ENCODE measurements at regions not wholly inside any gene's neighbourhood (a gene's known extent, or its start where the extent isn't known, plus 50 kb on each side); places are given as distances from the start of the nearest gene placed in this dataset.

- DNase-seq (ENCODE audit: low read depth, low spot score): no peak
- H3K4me3 ChIP-seq (ENCODE audit: low read length): no peak overlapping the region
Observed at GRCh38 chr12:107955966-107956643, 173.0 kb upstream of the WSCD2 start.

- DNase-seq (ENCODE audit: low read depth, low spot score): no peak
Observed at GRCh38 chr12:107957459-107957858, 171.6 kb upstream of the WSCD2 start.

GRCh38 chr12:107963635-107964034 lies 165.5 kb upstream of the WSCD2 start:
- no peak for DNase-seq (ENCODE audit: low read depth, low spot score)
- no peak overlapping the region for H3K4me3 ChIP-seq (ENCODE audit: low read length)

More at GRCh38 chr12:107957459-107957858, 171.6 kb upstream of the WSCD2 start:
- no peak overlapping the region for H3K4me3 ChIP-seq (ENCODE audit: low read length)

- H3K4me3 ChIP-seq (ENCODE audit: low read length): no peak overlapping the region
- peak; percentile 21 for DNase-seq (ENCODE audit: low read depth, low spot score)
Observed at GRCh38 chr12:107967170-107967569, 161.9 kb upstream of the WSCD2 start.

GRCh38 chr12:107973950-107974349 lies 155.1 kb upstream of the WSCD2 start:
- H3K4me3 ChIP-seq (ENCODE audit: low read length): no peak overlapping the region
- DNase-seq (ENCODE audit: low read depth, low spot score): no peak

GRCh38 chr12:107976331-107976730 lies 152.8 kb upstream of the WSCD2 start:
- no peak overlapping the region for H3K4me3 ChIP-seq (ENCODE audit: low read length)
- no peak for DNase-seq (ENCODE audit: low read depth, low spot score)

GRCh38 chr12:107978201-107978600 lies 150.9 kb upstream of the WSCD2 start:
- DNase-seq (ENCODE audit: low read depth, low spot score): no peak
- H3K4me3 ChIP-seq (ENCODE audit: low read length): no peak overlapping the region

- DNase-seq (ENCODE audit: low read depth, low spot score): no peak
Observed at GRCh38 chr12:107978641-107979040, 150.4 kb upstream of the WSCD2 start.

GRCh38 chr12:107983756-107984472 lies 145.2 kb upstream of the WSCD2 start:
- no peak overlapping the region for H3K4me3 ChIP-seq (ENCODE audit: low read length)
- DNase-seq (ENCODE audit: low read depth, low spot score): no peak

More at GRCh38 chr12:107978641-107979040, 150.4 kb upstream of the WSCD2 start:
- no peak overlapping the region for H3K4me3 ChIP-seq (ENCODE audit: low read length)

- H3K4me3 ChIP-seq (ENCODE audit: low read length): no peak overlapping the region
- DNase-seq (ENCODE audit: low read depth, low spot score): no peak
Observed at GRCh38 chr12:107984973-107985372, 144.1 kb upstream of the WSCD2 start.

GRCh38 chr12:107986183-107986582 lies 142.9 kb upstream of the WSCD2 start:
- DNase-seq (ENCODE audit: low read depth, low spot score): no peak
- H3K4me3 ChIP-seq (ENCODE audit: low read length): no peak overlapping the region

GRCh38 chr12:107990325-107990724 lies 138.8 kb upstream of the WSCD2 start:
- no peak overlapping the region for H3K4me3 ChIP-seq (ENCODE audit: low read length)
- peak; percentile 43 for DNase-seq (ENCODE audit: low read depth, low spot score)

- no peak for DNase-seq (ENCODE audit: low read depth, low spot score)
- H3K4me3 ChIP-seq (ENCODE audit: low read length): no peak overlapping the region
Observed at GRCh38 chr12:107992029-107992428, 137.1 kb upstream of the WSCD2 start.

- peak; percentile 45 for DNase-seq (ENCODE audit: low read depth, low spot score)
- H3K4me3 ChIP-seq (ENCODE audit: low read length): no peak overlapping the region
Observed at GRCh38 chr12:107992870-107993451, 136.1 kb upstream of the WSCD2 start.

GRCh38 chr12:107998863-107999262 lies 130.2 kb upstream of the WSCD2 start:
- no peak overlapping the region for H3K4me3 ChIP-seq (ENCODE audit: low read length)
- DNase-seq (ENCODE audit: low read depth, low spot score): no peak

GRCh38 chr12:108000111-108000510 lies 129.0 kb upstream of the WSCD2 start:
- DNase-seq (ENCODE audit: low read depth, low spot score): no peak
- H3K4me3 ChIP-seq (ENCODE audit: low read length): no peak overlapping the region

GRCh38 chr12:108004319-108004718 lies 124.8 kb upstream of the WSCD2 start:
- peak; percentile 23 for DNase-seq (ENCODE audit: low read depth, low spot score)
- H3K4me3 ChIP-seq (ENCODE audit: low read length): no peak overlapping the region

GRCh38 chr12:108008163-108008905 lies 120.8 kb upstream of the WSCD2 start:
- no peak for DNase-seq (ENCODE audit: low read depth, low spot score)
- H3K4me3 ChIP-seq (ENCODE audit: low read length): no peak overlapping the region

- H3K4me3 ChIP-seq (ENCODE audit: low read length): no peak overlapping the region
- no peak for DNase-seq (ENCODE audit: low read depth, low spot score)
Observed at GRCh38 chr12:108009442-108010070, 119.5 kb upstream of the WSCD2 start.

Data from Jurkat, Clone E6-1 (cell line).